HL-60 (cell line): ENCODE measurements at regions not wholly inside any gene's neighbourhood (a gene's known extent, or its start where the extent isn't known, plus 50 kb on each side); places are given as distances from the start of the nearest gene placed in this dataset.

Source experiments
- POLR2AphosphoS5 ChIP-seq: IDR thresholded peaks from 2 replicates; pipeline ENCODE4 v1.6.1; 2012; ENCODE audit warnings: low read depth
- REST ChIP-seq: IDR thresholded peaks from 2 replicates; pipeline ENCODE4 v1.6.1; 2012; ENCODE audit warnings: low read depth; ENCODE audit not compliant: insufficient replicate concordance
- TF ChIP-seq, protein P1 (sequence below): IDR thresholded peaks from one replicate; pipeline ENCODE4 v1.5.1; 2011; ENCODE audit warnings: low read length, control low read depth, inconsistent platforms; ENCODE audit not compliant: insufficient read depth

GRCh38 chrX:65877953-65878352 lies 161.9 kb downstream of the VSIG4 start:
- TF ChIP-seq, protein P1, sequence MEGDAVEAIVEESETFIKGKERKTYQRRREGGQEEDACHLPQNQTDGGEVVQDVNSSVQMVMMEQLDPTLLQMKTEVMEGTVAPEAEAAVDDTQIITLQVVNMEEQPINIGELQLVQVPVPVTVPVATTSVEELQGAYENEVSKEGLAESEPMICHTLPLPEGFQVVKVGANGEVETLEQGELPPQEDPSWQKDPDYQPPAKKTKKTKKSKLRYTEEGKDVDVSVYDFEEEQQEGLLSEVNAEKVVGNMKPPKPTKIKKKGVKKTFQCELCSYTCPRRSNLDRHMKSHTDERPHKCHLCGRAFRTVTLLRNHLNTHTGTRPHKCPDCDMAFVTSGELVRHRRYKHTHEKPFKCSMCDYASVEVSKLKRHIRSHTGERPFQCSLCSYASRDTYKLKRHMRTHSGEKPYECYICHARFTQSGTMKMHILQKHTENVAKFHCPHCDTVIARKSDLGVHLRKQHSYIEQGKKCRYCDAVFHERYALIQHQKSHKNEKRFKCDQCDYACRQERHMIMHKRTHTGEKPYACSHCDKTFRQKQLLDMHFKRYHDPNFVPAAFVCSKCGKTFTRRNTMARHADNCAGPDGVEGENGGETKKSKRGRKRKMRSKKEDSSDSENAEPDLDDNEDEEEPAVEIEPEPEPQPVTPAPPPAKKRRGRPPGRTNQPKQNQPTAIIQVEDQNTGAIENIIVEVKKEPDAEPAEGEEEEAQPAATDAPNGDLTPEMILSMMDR = no peak
- TF ChIP-seq POLR2AphosphoS5 = no peak
- no peak for TF ChIP-seq REST
